GM12878 (cell line): ENCODE measurements at regions not wholly inside any gene's neighbourhood (a gene's known extent, or its start where the extent isn't known, plus 50 kb on each side); places are given as distances from the start of the nearest gene placed in this dataset.

Experiments used
- ATAC-seq: fragments of 200-7000 bp; cut with Tn5 transposase; 3 replicates; pipeline ENCODE4 v1.9.1; 2020; ENCODE audit warnings: mild to moderate bottlenecking, moderate library complexity
- BruUV-seq: library from RNA; stranded (reverse); fragments of 400-500 nt; replicated peaks from 2 replicates; lab custom pipeline; 2021; lab: Mats Ljungman, UMichigan
- CTCF ChIA-PET: fragments of 300-600 bp; sonication (Branson Sonifier 250); formaldehyde crosslinking; extraction: SDS; loops from one replicate; lab custom pipeline; 2021; ENCODE audit warnings: inconsistent platforms; lab: Yijun Ruan, JAX
- POLR2A ChIA-PET: fragments of 350-600 bp; formaldehyde crosslinking; extraction: SDS; loops from one replicate; lab custom pipeline; 2021; ENCODE audit warnings: inconsistent platforms; lab: Charles Lee
- RAD21 ChIA-PET: fragments of 300-600 bp; sonication (Branson Sonifier 250); formaldehyde crosslinking; loops from one replicate; lab custom pipeline; 2023; ENCODE audit warnings: antibody characterized with exemption; ENCODE audit not compliant: unreplicated experiment; lab: Charles Lee
- SMC1A ChIA-PET: fragments of 300-600 bp; sonication (Branson Sonifier 250); formaldehyde crosslinking; loops from one replicate; lab custom pipeline; 2023; ENCODE audit not compliant: unreplicated experiment, uncharacterized antibody; lab: Charles Lee
- DNase-seq: peaks from one replicate; pipeline ENCODE4 v3.0.0-alpha.2; 2011; ENCODE audit warnings: low read depth, low spot score
- FAIRE-seq: peaks from 3 replicates; lab custom pipeline; 2011; peaks lifted over from hg19 to GRCh38; lab: Jason Lieb, UNC
- H2AFZ ChIP-seq: 2 replicates; pipeline ENCODE4 v1.6.0; 2011; ENCODE audit warnings: low read depth, low read length, control low read depth; ENCODE audit not compliant: control insufficient read depth
- H3K27ac ChIP-seq: 2 replicates; pipeline ENCODE4 v1.5.1; 2011; ENCODE audit warnings: control low read depth; ENCODE audit not compliant: control insufficient read depth, insufficient read depth
- H3K27me3 ChIP-seq, 2 experiments: replicated peaks in 1 of 2; 2 replicates each; pipeline versions ENCODE4 v1.6.0 to v1.6.1; 2011; ENCODE audit warnings: low read length in 1 of 2; ENCODE audit not compliant: control insufficient read depth in 2 of 2, insufficient read depth in 2 of 2
- H3K36me3 ChIP-seq, 2 experiments: 2 replicates each; pipeline ENCODE4 v1.5.1; 2011; ENCODE audit warnings: low read length in 1 of 2; ENCODE audit not compliant: control insufficient read depth in 2 of 2, insufficient read depth in 2 of 2
- H3K4me1 ChIP-seq: 2 replicates; pipeline ENCODE4 v1.6.1; 2011; ENCODE audit warnings: mild to moderate bottlenecking, low read length, moderate library complexity, mixed read lengths; ENCODE audit not compliant: control insufficient read depth, insufficient read depth
- H3K4me2 ChIP-seq: 2 replicates; pipeline ENCODE4 v1.6.0; 2011; ENCODE audit warnings: control low read depth; ENCODE audit not compliant: control insufficient read depth, insufficient read depth
- H3K4me3 ChIP-seq: fragments of 200-600 bp; sonication (generic); 2 replicates; pipeline ENCODE4 v1.5.1; 2016
- H3K79me2 ChIP-seq: 2 replicates; pipeline ENCODE4 v1.6.0; 2011; ENCODE audit warnings: low read length; ENCODE audit not compliant: control insufficient read depth, insufficient read depth
- H3K9ac ChIP-seq: 2 replicates; pipeline ENCODE4 v1.8.0; 2011; ENCODE audit warnings: low read length, control low read depth, mixed read lengths; ENCODE audit not compliant: control insufficient read depth, insufficient read depth
- H3K9me3 ChIP-seq: replicated peaks from 3 replicates; pipeline ENCODE4 v1.5.1; 2011; ENCODE audit warnings: mild to moderate bottlenecking, low read length; ENCODE audit not compliant: control insufficient read depth, insufficient read depth
- H4K20me1 ChIP-seq: 2 replicates; pipeline ENCODE4 v1.6.0; 2011; ENCODE audit not compliant: control insufficient read depth, insufficient read depth
- ASH2L ChIP-seq: fragments of 300-600, 200-600 bp; sonication (generic); IDR thresholded peaks from 2 replicates; pipeline ENCODE4 v1.6.1; 2017; ENCODE audit warnings: low read depth, mild to moderate bottlenecking, borderline replicate concordance
- BACH1 ChIP-seq: fragments of 450-650 bp; IDR thresholded peaks from 2 replicates; pipeline ENCODE4 v1.6.1; 2017; ENCODE audit warnings: mild to moderate bottlenecking, borderline replicate concordance
- CEBPZ ChIP-seq: fragments of 150-350 bp; IDR thresholded peaks from 2 replicates; pipeline ENCODE4 v1.6.1; 2016; ENCODE audit warnings: low read depth, low read length
- EP300 ChIP-seq, 2 experiments: fragments of 150-350 bp in 1 of 2; IDR thresholded peaks; 2 replicates each; pipeline ENCODE4 v1.6.1; 2011 to 2012; ENCODE audit warnings: low read depth in 2 of 2, low read length in 2 of 2, borderline replicate concordance in 1 of 2, improper control_type of control experiment in 1 of 2, inconsistent platforms in 1 of 2; ENCODE audit not compliant: control insufficient read depth in 1 of 2
- ETV6 ChIP-seq, 2 experiments: fragments of 450-650 bp in 1 of 2; IDR thresholded peaks in 1 of 2; conservative IDR thresholded peaks in 1 of 2; 2 replicates each; pipeline ENCODE4 v1.6.1; 2014; ENCODE audit warnings: antibody characterized with exemption in 1 of 2, borderline replicate concordance in 1 of 2, low read depth in 1 of 2, mild to moderate bottlenecking in 1 of 2, moderate library complexity in 1 of 2
- HDGF ChIP-seq: fragments of 450-650 bp; IDR thresholded peaks from 2 replicates; pipeline ENCODE4 v1.6.1; 2016; ENCODE audit warnings: antibody characterized with exemption
- IKZF1 ChIP-seq: fragments of 450-650 bp; conservative IDR thresholded peaks from 2 replicates; pipeline ENCODE4 v1.6.1; 2017; ENCODE audit warnings: antibody characterized with exemption, mild to moderate bottlenecking
- IRF5 ChIP-seq: fragments of 450-650 bp; IDR thresholded peaks from 2 replicates; pipeline ENCODE4 v1.6.1; 2017; ENCODE audit warnings: borderline replicate concordance
- KAT2A ChIP-seq: conservative IDR thresholded peaks from 2 replicates; pipeline ENCODE4 v1.6.1; 2011; ENCODE audit warnings: low read depth, low read length; ENCODE audit not compliant: control insufficient read depth
- MEF2B ChIP-seq: fragments of 450-650 bp; IDR thresholded peaks from 2 replicates; pipeline ENCODE4 v1.6.1; 2018; ENCODE audit warnings: mild to moderate bottlenecking, moderate library complexity; ENCODE audit not compliant: partially characterized antibody, poor library complexity, severe bottlenecking
- PML ChIP-seq: IDR thresholded peaks from 2 replicates; pipeline ENCODE4 v1.6.1; 2012; ENCODE audit warnings: low read length, inconsistent platforms
- SIN3A ChIP-seq: IDR thresholded peaks from 2 replicates; pipeline ENCODE4 v1.6.1; 2012; ENCODE audit warnings: low read depth, low read length, improper control_type of control experiment
- TBL1XR1 ChIP-seq: IDR thresholded peaks from 2 replicates; pipeline ENCODE4 v1.6.1; 2012; ENCODE audit warnings: low read depth, low read length, improper control_type of control experiment
- ZBED1 ChIP-seq: IDR thresholded peaks from 2 replicates; pipeline ENCODE4 v1.6.1; 2016; ENCODE audit warnings: borderline replicate concordance
- ZBTB4 ChIP-seq: fragments of 450-650 bp; formaldehyde crosslinking; IDR thresholded peaks from 2 replicates; pipeline ENCODE4 v1.4.0; 2022; ENCODE audit warnings: mild to moderate bottlenecking, moderate library complexity
- ZNF24 ChIP-seq: fragments of 450-650 bp; IDR thresholded peaks from 2 replicates; pipeline ENCODE4 v1.6.1; 2017; ENCODE audit warnings: antibody characterized with exemption, mild to moderate bottlenecking
- WGBS: methylation state at CpG from one replicate; pipeline ENCODE4 v1.1.6; 2016; ENCODE audit warnings: low lambda C conversion rate; ENCODE audit not compliant: insufficient replicate concordance, insufficient coverage; ENCODE audit errors: missing lambda C conversion rate; 5-methylcytosine and 5-hydroxymethylcytosine counted together
- in situ Hi-C: fragments of 300-500 bp; cut with MboI; formaldehyde crosslinking; loops from 9 replicates; pipeline ENCODE4 v1.14.3; 2018; ENCODE audit warnings: mixed read lengths
- intact Hi-C: fragments of 100-400 bp; cut with micrococcal nuclease; formaldehyde crosslinking; loops from one replicate; pipeline ENCODE4 v1.14.2; 2022; ENCODE audit not compliant: unreplicated experiment

GRCh38 chr4:123892368-123892976 is 495.9 kb downstream of the SPRY1 start:
- no peak overlapping the region for H3K27ac ChIP-seq
- RAD21 ChIA-PET: no interaction called here
- H3K27me3 ChIP-seq: no peaks in the 10 kb centered on the region
- H3K4me2 ChIP-seq: no peak overlapping the region
- H3K4me1 ChIP-seq: no peaks in the 10 kb centered on the region
- no peaks in the 10 kb centered on the region for H3K36me3 ChIP-seq
- intact Hi-C loops (no loop called here), in situ Hi-C loops (no loop called here)
- CTCF ChIA-PET: no interaction called here
- WGBS: 38% methylated on average over 4 of the region's 4 CpGs
- no peak for FAIRE-seq
- H2AFZ ChIP-seq: no peak overlapping the region
- no peaks in the 10 kb centered on the region for H3K79me2 ChIP-seq
- SMC1A ChIA-PET: no interaction called here
- H3K4me3 ChIP-seq: no peak overlapping the region
- TF ChIP-seq HDGF (no peak), TBL1XR1 (no peak), IKZF1 (no peak), EP300 (IDR thresholded peaks at IDR 0.05; ENCODE audit: borderline replicate concordance in 1 of 2, control insufficient read depth in 1 of 2, low read depth in 2 of 2, low read length in 2 of 2) (no peak), SIN3A (no peak), ZBTB4 (no peak), MEF2B (no peak), BACH1 (no peak), KAT2A (no peak), ETV6 (conservative IDR thresholded peaks at IDR 0.05 in 1 of 2, IDR thresholded peaks at IDR 0.05 in 1 of 2; ENCODE audit: borderline replicate concordance in 1 of 2, low read depth in 1 of 2) (no peak), PML (no peak), CEBPZ (no peak), ZBED1 (no peak), IRF5 (no peak), ASH2L (no peak), ZNF24 (no peak)
- BruUV-seq: no TSS peak
- no peaks in the 10 kb centered on the region for H4K20me1 ChIP-seq
- no peak for DNase-seq
- H3K9me3 ChIP-seq: no peaks in the 10 kb centered on the region
- POLR2A ChIA-PET: no interaction called here
- H3K9ac ChIP-seq: no peak overlapping the region
- no peak for ATAC-seq
